Fibroblast of villous mesenchyme (primary cell): ENCODE measurements at regions not wholly inside any gene's neighbourhood (a gene's known extent, or its start where the extent isn't known, plus 50 kb on each side); places are given as distances from the start of the nearest gene placed in this dataset.

Source experiments
- DNase-seq: peaks from one replicate; pipeline ENCODE4 v3.0.0-alpha.2; 2010; ENCODE audit warnings: low read depth
- H3K4me3 ChIP-seq: 2 replicates; pipeline ENCODE4 v1.5.1; 2011; ENCODE audit warnings: low read depth, mild to moderate bottlenecking, low read length
- CTCF ChIP-seq: IDR thresholded peaks from 2 replicates; pipeline ENCODE4 v1.5.1; 2012; ENCODE audit warnings: low read depth, mild to moderate bottlenecking, low read length; ENCODE audit not compliant: insufficient read depth

DNA sequence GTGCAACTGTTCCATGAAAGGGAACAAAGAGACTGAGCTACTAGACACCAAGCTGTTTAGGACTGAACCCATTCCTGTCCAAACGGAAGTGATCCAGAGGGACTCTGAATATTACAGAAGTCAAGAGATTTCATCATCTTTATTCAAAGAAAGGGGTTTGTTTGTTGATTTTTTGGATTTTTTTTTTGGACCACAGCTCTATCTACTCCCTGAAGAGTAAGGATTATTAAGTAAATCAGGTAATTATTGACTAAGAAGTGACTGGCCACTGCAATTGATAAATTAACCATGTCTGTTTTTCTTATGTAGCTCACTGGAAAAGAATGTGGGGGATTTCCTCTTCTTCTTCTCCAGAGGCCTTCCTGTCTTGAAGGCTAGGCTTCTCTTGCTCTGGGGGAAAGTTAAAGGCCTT is 146.6 kb upstream of the TPM1 start:
- no peak for TF ChIP-seq CTCF
- no peak overlapping the region for H3K4me3 ChIP-seq
- DNase-seq: peak; percentile 72

GRCh38 chr15:62896380-62896866 is 146.1 kb upstream of the TPM1 start:
- no peak overlapping the region for H3K4me3 ChIP-seq
- DNase-seq: no peak
- TF ChIP-seq CTCF: no peak

GRCh38 chr15:62896969-62897486 is 145.5 kb upstream of the TPM1 start:
- no peak for TF ChIP-seq CTCF
- DNase-seq: peak; percentile 99
- H3K4me3 ChIP-seq: no peak overlapping the region

DNA sequence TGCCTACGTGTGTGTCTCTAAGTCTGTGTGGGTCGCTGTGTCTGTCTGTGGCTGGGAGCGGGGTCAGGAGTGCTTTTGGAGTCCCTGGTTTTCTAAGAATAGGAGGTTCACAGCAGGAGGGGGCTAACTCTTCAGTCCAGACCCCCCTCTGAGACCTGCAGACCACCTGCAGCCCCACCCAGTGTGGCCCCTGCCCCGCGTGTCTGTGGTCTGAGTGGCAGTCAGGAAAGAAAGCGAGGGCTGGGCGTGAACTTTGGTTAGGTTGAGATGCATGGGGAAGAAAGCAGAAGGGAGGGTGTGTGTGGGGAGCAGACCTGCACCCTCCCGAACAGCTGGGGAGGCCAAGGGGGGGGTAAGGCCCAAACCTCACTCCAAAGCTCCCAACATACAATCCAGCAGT is 144.9 kb upstream of the TPM1 start:
- H3K4me3 ChIP-seq: no peak overlapping the region
- TF ChIP-seq CTCF: no peak
- no peak for DNase-seq

GRCh38 chr15:62899090-62899493 is 143.5 kb upstream of the TPM1 start:
- DNase-seq: peak; percentile 72
- no peak overlapping the region for H3K4me3 ChIP-seq
- no peak for TF ChIP-seq CTCF

GRCh38 chr15:62900071-62900802 is 142.3 kb upstream of the TPM1 start:
- H3K4me3 ChIP-seq: no peak overlapping the region
- DNase-seq: no peak
- TF ChIP-seq CTCF: no peak

- no peak for DNase-seq
- TF ChIP-seq CTCF: no peak
- H3K4me3 ChIP-seq: no peak overlapping the region
Measured at GRCh38 chr15:62901087-62901486, 141.5 kb upstream of the TPM1 start.
